ENCODE measurements at regions not wholly inside any gene's neighbourhood (a gene's known extent, or its start where the extent isn't known, plus 50 kb on each side); places are given as distances from the start of the nearest gene placed in this dataset.

DNA sequence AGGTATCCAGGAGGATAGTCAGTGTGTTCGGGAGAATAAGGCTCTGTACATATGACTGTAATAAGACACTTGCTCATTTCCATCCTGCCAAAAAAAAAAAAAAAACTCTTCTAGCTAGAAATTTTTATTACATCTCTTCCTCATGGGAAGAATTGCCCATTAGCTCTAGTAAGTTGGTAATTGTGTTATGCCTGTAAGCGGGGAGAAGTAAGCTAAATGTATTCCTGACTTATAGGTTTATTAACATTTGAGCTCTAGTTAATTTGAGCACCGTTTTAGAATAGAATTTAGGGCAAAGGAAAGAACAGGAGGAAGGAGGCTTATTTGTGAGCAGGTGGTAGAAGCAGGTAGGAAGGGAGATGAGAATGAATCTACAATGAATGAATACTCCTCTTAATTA lies 1210.6 kb downstream of the SORCS1 start:
- no CpG with 5 or more reads among the region's 3 CpGs for WGBS (ENCODE audit: insufficient coverage, insufficient read length)
- Histone ChIP-seq H3K27ac (ENCODE audit: low read length) (no peak overlapping the region), H3K4me1 (ENCODE audit: control insufficient read depth, insufficient read depth, low read length) (no peaks in the 10 kb centered on the region), H3K36me3 (ENCODE audit: control insufficient read depth, insufficient read depth, low read length) (no peaks in the 10 kb centered on the region), H3K27me3 (ENCODE audit: control insufficient read depth, insufficient read depth, low read length) (no peaks in the 10 kb centered on the region), H3K9me3 (ENCODE audit: control insufficient read depth, insufficient read depth, low read length) (no peaks in the 10 kb centered on the region), H3K4me3 (ENCODE audit: low read length) (no peak overlapping the region)
- no peak for DNase-seq (ENCODE audit: low read depth, low spot score)

GRCh38 chr10:105953056-105953455 lies 1211.5 kb downstream of the SORCS1 start:
- Histone ChIP-seq H3K9me3 (ENCODE audit: control insufficient read depth, insufficient read depth, low read length) (no peaks in the 10 kb centered on the region), H3K36me3 (ENCODE audit: control insufficient read depth, insufficient read depth, low read length) (no peaks in the 10 kb centered on the region), H3K4me3 (ENCODE audit: low read length) (no peak overlapping the region), H3K27ac (ENCODE audit: low read length) (no peak overlapping the region), H3K27me3 (ENCODE audit: control insufficient read depth, insufficient read depth, low read length) (no peaks in the 10 kb centered on the region), H3K4me1 (ENCODE audit: control insufficient read depth, insufficient read depth, low read length) (no peaks in the 10 kb centered on the region)
- WGBS (ENCODE audit: insufficient coverage, insufficient read length): no CpG with 5 or more reads among the region's 4 CpGs
- DNase-seq (ENCODE audit: low read depth, low spot score): no peak

DNA sequence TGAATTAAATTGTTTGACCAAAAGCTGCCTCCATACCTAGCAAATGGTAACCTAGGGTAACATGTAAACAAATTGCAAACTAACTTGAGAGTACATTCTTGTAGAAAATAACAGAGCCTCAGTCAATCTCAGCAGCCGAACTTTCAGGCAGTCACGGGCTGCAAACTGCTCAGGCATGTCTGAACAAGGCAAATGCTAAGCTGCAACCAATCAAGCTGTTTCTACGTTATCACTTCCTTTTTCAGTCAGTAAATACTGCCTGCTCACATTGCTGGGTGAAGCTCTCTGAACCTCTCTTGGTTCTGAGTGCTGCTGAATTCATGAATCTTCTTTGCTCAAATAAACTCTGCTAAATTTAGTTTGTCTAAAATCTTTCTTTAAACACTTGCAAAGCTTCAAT lies 1212.4 kb downstream of the SORCS1 start:
- no peak overlapping the region for H3K4me3 ChIP-seq (ENCODE audit: low read length)
- H3K36me3 ChIP-seq (ENCODE audit: control insufficient read depth, insufficient read depth, low read length): no peaks in the 10 kb centered on the region
- H3K4me1 ChIP-seq (ENCODE audit: control insufficient read depth, insufficient read depth, low read length): no peaks in the 10 kb centered on the region
- DNase-seq (ENCODE audit: low read depth, low spot score): no peak
- WGBS (ENCODE audit: insufficient coverage, insufficient read length): no CpG with 5 or more reads among the region's 3 CpGs
- H3K27me3 ChIP-seq (ENCODE audit: control insufficient read depth, insufficient read depth, low read length): no peaks in the 10 kb centered on the region
- H3K27ac ChIP-seq (ENCODE audit: low read length): no peak overlapping the region
- H3K9me3 ChIP-seq (ENCODE audit: control insufficient read depth, insufficient read depth, low read length): no peaks in the 10 kb centered on the region

DNA sequence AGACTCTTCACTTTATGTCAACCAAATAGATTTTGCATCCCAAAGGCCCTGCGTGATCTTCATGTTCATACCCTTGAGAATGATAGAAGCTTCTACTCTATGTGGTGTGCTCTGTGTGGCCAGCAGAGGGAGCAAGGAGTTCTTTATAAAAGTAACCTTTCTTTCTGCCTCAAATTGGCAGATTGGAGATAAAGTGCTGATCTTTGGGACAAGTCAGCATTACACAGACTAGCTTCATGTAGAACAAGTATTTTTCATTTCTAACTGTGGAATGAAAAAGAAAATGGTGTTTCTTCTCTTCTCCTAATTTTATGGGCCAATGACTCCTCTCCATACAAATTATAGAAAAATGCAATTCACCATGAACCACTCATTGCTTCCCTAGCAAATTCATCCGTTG lies 1214.1 kb downstream of the SORCS1 start:
- Histone ChIP-seq H3K9me3 (ENCODE audit: control insufficient read depth, insufficient read depth, low read length) (no peaks in the 10 kb centered on the region), H3K4me1 (ENCODE audit: control insufficient read depth, insufficient read depth, low read length) (no peaks in the 10 kb centered on the region), H3K36me3 (ENCODE audit: control insufficient read depth, insufficient read depth, low read length) (no peaks in the 10 kb centered on the region), H3K27ac (ENCODE audit: low read length) (no peak overlapping the region), H3K4me3 (ENCODE audit: low read length) (no peak overlapping the region), H3K27me3 (ENCODE audit: control insufficient read depth, insufficient read depth, low read length) (no peaks in the 10 kb centered on the region)
- no CpG with 5 or more reads among the region's 2 CpGs for WGBS (ENCODE audit: insufficient coverage, insufficient read length)
- no peak for DNase-seq (ENCODE audit: low read depth, low spot score)

DNA sequence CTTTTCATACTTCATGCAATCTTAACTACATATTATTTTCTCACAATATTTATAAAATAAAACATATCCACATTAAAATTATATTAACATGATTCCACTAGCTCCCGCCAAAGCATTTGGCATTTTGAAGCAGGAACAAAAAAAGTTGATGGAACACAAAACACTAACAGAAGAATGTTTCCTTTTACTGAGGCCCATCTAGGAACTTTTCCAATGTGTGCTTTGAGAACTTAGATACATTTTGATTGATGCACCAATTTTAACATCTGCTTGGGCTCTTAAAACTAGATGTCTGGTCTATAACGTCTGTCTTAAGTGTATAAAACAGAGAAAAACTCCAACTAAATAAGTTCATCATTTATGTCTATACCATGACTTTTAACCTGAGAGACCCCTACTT lies 1214.8 kb downstream of the SORCS1 start:
- DNase-seq (ENCODE audit: low read depth, low spot score): no peak
- no peaks in the 10 kb centered on the region for H3K4me1 ChIP-seq (ENCODE audit: control insufficient read depth, insufficient read depth, low read length)
- no peak overlapping the region for H3K27ac ChIP-seq (ENCODE audit: low read length)
- H3K9me3 ChIP-seq (ENCODE audit: control insufficient read depth, insufficient read depth, low read length): no peaks in the 10 kb centered on the region
- WGBS (ENCODE audit: insufficient coverage, insufficient read length): 92% methylated on average over 1 of the region's 2 CpGs
- H3K4me3 ChIP-seq (ENCODE audit: low read length): no peak overlapping the region
- no peaks in the 10 kb centered on the region for H3K36me3 ChIP-seq (ENCODE audit: control insufficient read depth, insufficient read depth, low read length)
- H3K27me3 ChIP-seq (ENCODE audit: control insufficient read depth, insufficient read depth, low read length): no peaks in the 10 kb centered on the region

DNA sequence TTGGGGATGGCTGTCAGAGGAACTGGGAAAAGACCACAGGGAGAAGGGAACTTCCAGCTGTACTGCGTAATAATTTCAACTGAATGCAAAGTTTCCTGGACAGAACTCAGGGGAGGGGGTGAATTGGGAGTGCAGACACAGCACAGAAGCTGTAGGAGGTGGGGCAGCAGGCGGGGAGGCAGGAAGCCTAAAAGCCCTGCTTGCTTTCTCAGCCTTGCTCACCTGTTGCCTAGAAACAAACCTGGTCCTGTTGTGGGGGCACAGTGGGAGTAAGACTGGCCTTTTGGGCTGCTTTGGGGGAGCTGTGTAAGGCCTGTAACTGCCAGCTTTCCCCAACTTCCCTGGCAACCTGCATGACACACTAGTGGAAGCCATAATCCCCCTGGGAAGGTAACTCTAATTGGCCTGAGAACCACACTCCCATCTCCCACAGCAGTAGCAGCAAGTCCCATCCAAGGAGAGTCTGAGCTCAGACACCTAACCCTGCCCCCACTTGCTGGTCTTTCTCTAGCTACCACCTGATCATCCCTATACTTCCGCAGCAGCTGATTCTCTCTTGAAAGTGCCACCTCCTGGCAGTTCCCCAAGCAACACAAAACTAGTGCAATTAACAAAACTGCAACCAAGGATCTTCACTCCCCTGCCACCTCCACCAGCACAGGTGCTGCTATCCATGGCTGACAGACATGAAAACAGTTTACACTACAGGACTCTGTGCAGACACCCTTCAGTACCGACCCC lies 1239.3 kb downstream of the SORCS1 start:
- H3K4me1 ChIP-seq (ENCODE audit: control insufficient read depth, insufficient read depth, low read length): no peaks in the 10 kb centered on the region
- H3K27ac ChIP-seq (ENCODE audit: low read length): no peak overlapping the region
- no peaks in the 10 kb centered on the region for H3K9me3 ChIP-seq (ENCODE audit: control insufficient read depth, insufficient read depth, low read length)
- no peaks in the 10 kb centered on the region for H3K36me3 ChIP-seq (ENCODE audit: control insufficient read depth, insufficient read depth, low read length)
- WGBS (ENCODE audit: insufficient coverage, insufficient read length): no CpG with 5 or more reads among the region's 4 CpGs
- H3K27me3 ChIP-seq (ENCODE audit: control insufficient read depth, insufficient read depth, low read length): no peaks in the 10 kb centered on the region
- H3K4me3 ChIP-seq (ENCODE audit: low read length): no peak overlapping the region
- peak; percentile 5 for DNase-seq (ENCODE audit: low read depth, low spot score)

DNA sequence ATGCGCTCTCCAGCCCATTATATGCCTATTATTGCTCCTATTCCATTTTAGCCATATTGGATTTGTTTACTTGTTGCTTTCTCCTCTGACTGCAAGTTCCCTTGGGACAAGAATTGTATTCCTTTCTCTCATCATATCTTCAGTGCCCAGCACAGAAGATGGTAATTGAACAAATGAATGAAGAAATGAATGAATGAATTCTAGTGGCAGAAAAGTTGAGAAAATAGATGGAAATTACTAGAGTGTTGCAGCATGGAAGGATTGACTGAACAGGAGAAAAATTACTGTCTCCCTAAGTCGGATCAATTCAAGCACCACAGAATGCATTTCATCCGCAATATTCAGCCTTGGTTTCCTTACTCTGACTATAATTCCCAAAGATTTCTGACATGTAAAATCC lies 1243.2 kb downstream of the SORCS1 start:
- no CpG with 5 or more reads among the region's 3 CpGs for WGBS (ENCODE audit: insufficient coverage, insufficient read length)

DNA sequence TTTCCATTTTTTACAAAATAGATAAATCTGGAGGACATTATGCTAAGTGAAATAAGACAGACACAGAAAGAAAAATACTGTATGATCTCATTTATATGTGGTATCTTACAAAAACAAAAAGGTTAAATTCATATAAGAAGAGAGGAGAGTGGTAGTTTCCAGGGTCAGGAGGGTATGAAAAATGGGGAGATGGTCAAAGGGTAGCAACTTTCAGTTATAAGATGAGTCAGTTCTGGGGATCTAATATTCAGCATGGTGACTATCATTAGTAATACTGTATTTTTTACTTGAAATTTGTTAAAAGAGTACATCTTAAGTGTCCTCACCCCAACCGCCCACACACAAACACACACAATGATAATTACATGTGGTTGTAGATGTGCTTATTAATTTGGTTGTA lies 1250.1 kb downstream of the SORCS1 start:
- no peak overlapping the region for H3K4me3 ChIP-seq (ENCODE audit: low read length)
- H3K36me3 ChIP-seq (ENCODE audit: control insufficient read depth, insufficient read depth, low read length): no peaks in the 10 kb centered on the region
- H3K9me3 ChIP-seq (ENCODE audit: control insufficient read depth, insufficient read depth, low read length): no peaks in the 10 kb centered on the region
- DNase-seq (ENCODE audit: low read depth, low spot score): no peak
- H3K27ac ChIP-seq (ENCODE audit: low read length): no peak overlapping the region
- no peaks in the 10 kb centered on the region for H3K4me1 ChIP-seq (ENCODE audit: control insufficient read depth, insufficient read depth, low read length)
- no peaks in the 10 kb centered on the region for H3K27me3 ChIP-seq (ENCODE audit: control insufficient read depth, insufficient read depth, low read length)
- WGBS (ENCODE audit: insufficient coverage, insufficient read length): no CpG with 5 or more reads among the region's 1 CpG

More for the DNA sequence above, 1243.2 kb downstream of the SORCS1 start:
- Histone ChIP-seq H3K27ac (ENCODE audit: low read length) (no peak overlapping the region), H3K9me3 (ENCODE audit: control insufficient read depth, insufficient read depth, low read length) (no peaks in the 10 kb centered on the region), H3K4me3 (ENCODE audit: low read length) (no peak overlapping the region), H3K27me3 (ENCODE audit: control insufficient read depth, insufficient read depth, low read length) (no peaks in the 10 kb centered on the region), H3K36me3 (ENCODE audit: control insufficient read depth, insufficient read depth, low read length) (no peaks in the 10 kb centered on the region), H3K4me1 (ENCODE audit: control insufficient read depth, insufficient read depth, low read length) (no peaks in the 10 kb centered on the region)
- DNase-seq (ENCODE audit: low read depth, low spot score): no peak

- H3K27me3 ChIP-seq (ENCODE audit: control insufficient read depth, insufficient read depth, low read length): no peaks in the 10 kb centered on the region
- H3K9me3 ChIP-seq (ENCODE audit: control insufficient read depth, insufficient read depth, low read length): no peaks in the 10 kb centered on the region
- no CpG with 5 or more reads among the region's 1 CpG for WGBS (ENCODE audit: insufficient coverage, insufficient read length)
- H3K27ac ChIP-seq (ENCODE audit: low read length): no peak overlapping the region
- no peak for DNase-seq (ENCODE audit: low read depth, low spot score)
- no peaks in the 10 kb centered on the region for H3K4me1 ChIP-seq (ENCODE audit: control insufficient read depth, insufficient read depth, low read length)
- no peak overlapping the region for H3K4me3 ChIP-seq (ENCODE audit: low read length)
- no peaks in the 10 kb centered on the region for H3K36me3 ChIP-seq (ENCODE audit: control insufficient read depth, insufficient read depth, low read length)
These were observed 1255.8 kb downstream of the SORCS1 start for GRCh38 chr10:105908701-105909100.

- Histone ChIP-seq H3K4me1 (ENCODE audit: control insufficient read depth, insufficient read depth, low read length) (no peaks in the 10 kb centered on the region), H3K27me3 (ENCODE audit: control insufficient read depth, insufficient read depth, low read length) (no peaks in the 10 kb centered on the region), H3K36me3 (ENCODE audit: control insufficient read depth, insufficient read depth, low read length) (no peaks in the 10 kb centered on the region), H3K9me3 (ENCODE audit: control insufficient read depth, insufficient read depth, low read length) (no peaks in the 10 kb centered on the region), H3K27ac (ENCODE audit: low read length) (no peak overlapping the region), H3K4me3 (ENCODE audit: low read length) (no peak overlapping the region)
- DNase-seq (ENCODE audit: low read depth, low spot score): no peak
- WGBS (ENCODE audit: insufficient coverage, insufficient read length): no CpG with 5 or more reads among the region's 2 CpGs
These were observed 1244.4 kb downstream of the SORCS3 start for GRCh38 chr10:105885495-105885894.

GRCh38 chr10:105879401-105879800 lies 1238.3 kb downstream of the SORCS3 start:
- H3K4me3 ChIP-seq (ENCODE audit: low read length): no peak overlapping the region
- no peaks in the 10 kb centered on the region for H3K36me3 ChIP-seq (ENCODE audit: control insufficient read depth, insufficient read depth, low read length)
- H3K9me3 ChIP-seq (ENCODE audit: control insufficient read depth, insufficient read depth, low read length): no peaks in the 10 kb centered on the region
- H3K4me1 ChIP-seq (ENCODE audit: control insufficient read depth, insufficient read depth, low read length): no peaks in the 10 kb centered on the region
- DNase-seq (ENCODE audit: low read depth, low spot score): no peak
- no peaks in the 10 kb centered on the region for H3K27me3 ChIP-seq (ENCODE audit: control insufficient read depth, insufficient read depth, low read length)
- WGBS (ENCODE audit: insufficient coverage, insufficient read length): no CpG with 5 or more reads among the region's 1 CpG
- H3K27ac ChIP-seq (ENCODE audit: low read length): no peak overlapping the region
